C4-2B (cell line): ENCODE measurements at regions not wholly inside any gene's neighbourhood (a gene's known extent, or its start where the extent isn't known, plus 50 kb on each side); places are given as distances from the start of the nearest gene placed in this dataset.

ENCODE experiments used
- CTCF ChIP-seq: fragments of 450-650 bp; conservative IDR thresholded peaks from 2 replicates; pipeline ENCODE4 v1.5.1; 2017; ENCODE audit warnings: mild to moderate bottlenecking
- ZFX ChIP-seq: fragments of 450-650 bp; IDR thresholded peaks from 2 replicates; pipeline ENCODE4 v1.6.1; 2017

GRCh38 chr2:236982693-236983455 lies 102.8 kb upstream of the COPS8 start:
- TF ChIP-seq CTCF: no peak
- no peak for TF ChIP-seq ZFX
